ENCODE measurements at regions not wholly inside any gene's neighbourhood (a gene's known extent, or its start where the extent isn't known, plus 50 kb on each side); places are given as distances from the start of the nearest gene placed in this dataset.

- TF ChIP-seq GATA2 (IDR thresholded peaks at IDR 0.05; ENCODE audit: low read depth, low read length) (no peak), GATA3 (IDR thresholded peaks at IDR 0.05; ENCODE audit: low read depth, low read length) (no peak)
Observed at GRCh38 chr9:88224938-88225337, 86.7 kb upstream of the SPATA31C2 start.

GRCh38 chr9:88221105-88221504, 82.8 kb upstream of the SPATA31C2 start:
- TF ChIP-seq GATA2 (IDR thresholded peaks at IDR 0.05; ENCODE audit: low read depth, low read length) (no peak), GATA3 (IDR thresholded peaks at IDR 0.05; ENCODE audit: low read depth, low read length) (no peak)

- no peak for TF ChIP-seq GATA2 (IDR thresholded peaks at IDR 0.05; ENCODE audit: low read depth, low read length)
- TF ChIP-seq GATA3 (IDR thresholded peaks at IDR 0.05; ENCODE audit: low read depth, low read length): no peak
Observed at GRCh38 chr9:88220652-88221051, 82.4 kb upstream of the SPATA31C2 start.

GRCh38 chr9:88219601-88220000, 81.3 kb upstream of the SPATA31C2 start:
- TF ChIP-seq GATA2 (IDR thresholded peaks at IDR 0.05; ENCODE audit: low read depth, low read length) (no peak), GATA3 (IDR thresholded peaks at IDR 0.05; ENCODE audit: low read depth, low read length) (no peak)

GRCh38 chr9:88218726-88219125, 80.5 kb upstream of the SPATA31C2 start:
- TF ChIP-seq GATA3 (IDR thresholded peaks at IDR 0.05; ENCODE audit: low read depth, low read length) (no peak), GATA2 (IDR thresholded peaks at IDR 0.05; ENCODE audit: low read depth, low read length) (no peak)

GRCh38 chr9:88216126-88216995, 78.1 kb upstream of the SPATA31C2 start:
- TF ChIP-seq GATA2 (IDR thresholded peaks at IDR 0.05; ENCODE audit: low read depth, low read length) (no peak), GATA3 (IDR thresholded peaks at IDR 0.05; ENCODE audit: low read depth, low read length) (no peak)

- TF ChIP-seq GATA3 (IDR thresholded peaks at IDR 0.05; ENCODE audit: low read depth, low read length): no peak
- no peak for TF ChIP-seq GATA2 (IDR thresholded peaks at IDR 0.05; ENCODE audit: low read depth, low read length)
Observed at GRCh38 chr9:88215196-88216125, 77.2 kb upstream of the SPATA31C2 start.

GRCh38 chr9:88202321-88202720, 64.0 kb upstream of the SPATA31C2 start:
- no peak for TF ChIP-seq GATA3 (IDR thresholded peaks at IDR 0.05; ENCODE audit: low read depth, low read length)
- no peak for TF ChIP-seq GATA2 (IDR thresholded peaks at IDR 0.05; ENCODE audit: low read depth, low read length)

- TF ChIP-seq GATA2 (IDR thresholded peaks at IDR 0.05; ENCODE audit: low read depth, low read length): no peak
- no peak for TF ChIP-seq GATA3 (IDR thresholded peaks at IDR 0.05; ENCODE audit: low read depth, low read length)
Observed at GRCh38 chr9:88198341-88198807, 60.1 kb upstream of the SPATA31C2 start.

- TF ChIP-seq GATA2 (IDR thresholded peaks at IDR 0.05; ENCODE audit: low read depth, low read length) (peak; percentile 55), GATA3 (IDR thresholded peaks at IDR 0.05; ENCODE audit: low read depth, low read length) (peak; percentile 61)
Observed at GRCh38 chr9:88197781-88198340, 59.6 kb upstream of the SPATA31C2 start.

GRCh38 chr9:88197016-88197415, 58.7 kb upstream of the SPATA31C2 start:
- TF ChIP-seq GATA2 (IDR thresholded peaks at IDR 0.05; ENCODE audit: low read depth, low read length) (no peak), GATA3 (IDR thresholded peaks at IDR 0.05; ENCODE audit: low read depth, low read length) (no peak)

- TF ChIP-seq GATA3 (IDR thresholded peaks at IDR 0.05; ENCODE audit: low read depth, low read length) (no peak), GATA2 (IDR thresholded peaks at IDR 0.05; ENCODE audit: low read depth, low read length) (no peak)
Observed at GRCh38 chr9:88196142-88196790, 58.0 kb upstream of the SPATA31C2 start.

GRCh38 chr9:88193766-88194165, 55.5 kb upstream of the SPATA31C2 start:
- TF ChIP-seq GATA3 (IDR thresholded peaks at IDR 0.05; ENCODE audit: low read depth, low read length): no peak
- TF ChIP-seq GATA2 (IDR thresholded peaks at IDR 0.05; ENCODE audit: low read depth, low read length): no peak

Data from SH-SY5Y (cell line).